ENCODE measurements at regions not wholly inside any gene's neighbourhood (a gene's known extent, or its start where the extent isn't known, plus 50 kb on each side); places are given as distances from the start of the nearest gene placed in this dataset.

DNA sequence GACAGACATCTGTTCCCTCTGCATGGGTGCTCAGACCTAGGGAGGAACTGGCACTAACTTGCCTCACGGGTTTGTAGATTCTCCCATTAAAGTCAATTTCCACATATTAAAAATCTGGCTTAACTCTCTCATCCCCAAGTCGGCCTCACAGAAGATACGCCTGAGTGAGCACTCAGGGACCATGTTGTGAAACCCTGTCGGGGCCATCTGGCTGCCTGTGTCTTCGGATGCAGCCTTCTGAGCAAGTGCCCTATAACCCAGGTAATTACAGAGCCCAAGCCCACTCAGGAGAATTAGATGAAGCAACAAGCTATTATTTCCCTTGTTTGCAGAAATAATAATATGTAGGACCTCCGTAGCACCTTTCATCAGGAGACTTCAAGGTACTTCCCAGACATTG, 219.3 kb upstream of the GLI3 start:
- TF ChIP-seq, protein P1, sequence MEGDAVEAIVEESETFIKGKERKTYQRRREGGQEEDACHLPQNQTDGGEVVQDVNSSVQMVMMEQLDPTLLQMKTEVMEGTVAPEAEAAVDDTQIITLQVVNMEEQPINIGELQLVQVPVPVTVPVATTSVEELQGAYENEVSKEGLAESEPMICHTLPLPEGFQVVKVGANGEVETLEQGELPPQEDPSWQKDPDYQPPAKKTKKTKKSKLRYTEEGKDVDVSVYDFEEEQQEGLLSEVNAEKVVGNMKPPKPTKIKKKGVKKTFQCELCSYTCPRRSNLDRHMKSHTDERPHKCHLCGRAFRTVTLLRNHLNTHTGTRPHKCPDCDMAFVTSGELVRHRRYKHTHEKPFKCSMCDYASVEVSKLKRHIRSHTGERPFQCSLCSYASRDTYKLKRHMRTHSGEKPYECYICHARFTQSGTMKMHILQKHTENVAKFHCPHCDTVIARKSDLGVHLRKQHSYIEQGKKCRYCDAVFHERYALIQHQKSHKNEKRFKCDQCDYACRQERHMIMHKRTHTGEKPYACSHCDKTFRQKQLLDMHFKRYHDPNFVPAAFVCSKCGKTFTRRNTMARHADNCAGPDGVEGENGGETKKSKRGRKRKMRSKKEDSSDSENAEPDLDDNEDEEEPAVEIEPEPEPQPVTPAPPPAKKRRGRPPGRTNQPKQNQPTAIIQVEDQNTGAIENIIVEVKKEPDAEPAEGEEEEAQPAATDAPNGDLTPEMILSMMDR (IDR thresholded peaks at IDR 0.05) = no peak
- TF ChIP-seq GABPA (IDR thresholded peaks at IDR 0.05; ENCODE audit: low read depth) (no peak), RFX5 (IDR thresholded peaks at IDR 0.05; ENCODE audit: low read length) (no peak), GATA2 (CRISPR knock-in tag; IDR thresholded peaks at IDR 0.05) (no peak), POLR2AphosphoS5 (IDR thresholded peaks at IDR 0.05; ENCODE audit: low read depth, low read length) (no peak), FOXJ3 (CRISPR knock-in tag; IDR thresholded peaks at IDR 0.05) (no peak), EP300 (IDR thresholded peaks at IDR 0.05; ENCODE audit: borderline replicate concordance in 1 of 2, low read depth in 1 of 2, low read length in 1 of 2) (no peak), SMC3 (IDR thresholded peaks at IDR 0.05; ENCODE audit: low read depth, low read length) (no peak)
- TF ChIP-seq, protein P2, sequence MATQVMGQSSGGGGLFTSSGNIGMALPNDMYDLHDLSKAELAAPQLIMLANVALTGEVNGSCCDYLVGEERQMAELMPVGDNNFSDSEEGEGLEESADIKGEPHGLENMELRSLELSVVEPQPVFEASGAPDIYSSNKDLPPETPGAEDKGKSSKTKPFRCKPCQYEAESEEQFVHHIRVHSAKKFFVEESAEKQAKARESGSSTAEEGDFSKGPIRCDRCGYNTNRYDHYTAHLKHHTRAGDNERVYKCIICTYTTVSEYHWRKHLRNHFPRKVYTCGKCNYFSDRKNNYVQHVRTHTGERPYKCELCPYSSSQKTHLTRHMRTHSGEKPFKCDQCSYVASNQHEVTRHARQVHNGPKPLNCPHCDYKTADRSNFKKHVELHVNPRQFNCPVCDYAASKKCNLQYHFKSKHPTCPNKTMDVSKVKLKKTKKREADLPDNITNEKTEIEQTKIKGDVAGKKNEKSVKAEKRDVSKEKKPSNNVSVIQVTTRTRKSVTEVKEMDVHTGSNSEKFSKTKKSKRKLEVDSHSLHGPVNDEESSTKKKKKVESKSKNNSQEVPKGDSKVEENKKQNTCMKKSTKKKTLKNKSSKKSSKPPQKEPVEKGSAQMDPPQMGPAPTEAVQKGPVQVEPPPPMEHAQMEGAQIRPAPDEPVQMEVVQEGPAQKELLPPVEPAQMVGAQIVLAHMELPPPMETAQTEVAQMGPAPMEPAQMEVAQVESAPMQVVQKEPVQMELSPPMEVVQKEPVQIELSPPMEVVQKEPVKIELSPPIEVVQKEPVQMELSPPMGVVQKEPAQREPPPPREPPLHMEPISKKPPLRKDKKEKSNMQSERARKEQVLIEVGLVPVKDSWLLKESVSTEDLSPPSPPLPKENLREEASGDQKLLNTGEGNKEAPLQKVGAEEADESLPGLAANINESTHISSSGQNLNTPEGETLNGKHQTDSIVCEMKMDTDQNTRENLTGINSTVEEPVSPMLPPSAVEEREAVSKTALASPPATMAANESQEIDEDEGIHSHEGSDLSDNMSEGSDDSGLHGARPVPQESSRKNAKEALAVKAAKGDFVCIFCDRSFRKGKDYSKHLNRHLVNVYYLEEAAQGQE (IDR thresholded peaks at IDR 0.05; ENCODE audit: low read depth, low read length) = no peak
- TF ChIP-seq, protein P3, sequence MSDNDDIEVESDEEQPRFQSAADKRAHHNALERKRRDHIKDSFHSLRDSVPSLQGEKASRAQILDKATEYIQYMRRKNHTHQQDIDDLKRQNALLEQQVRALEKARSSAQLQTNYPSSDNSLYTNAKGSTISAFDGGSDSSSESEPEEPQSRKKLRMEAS (IDR thresholded peaks at IDR 0.05; ENCODE audit: low read depth) = no peak
- TF ChIP-seq, protein P4, sequence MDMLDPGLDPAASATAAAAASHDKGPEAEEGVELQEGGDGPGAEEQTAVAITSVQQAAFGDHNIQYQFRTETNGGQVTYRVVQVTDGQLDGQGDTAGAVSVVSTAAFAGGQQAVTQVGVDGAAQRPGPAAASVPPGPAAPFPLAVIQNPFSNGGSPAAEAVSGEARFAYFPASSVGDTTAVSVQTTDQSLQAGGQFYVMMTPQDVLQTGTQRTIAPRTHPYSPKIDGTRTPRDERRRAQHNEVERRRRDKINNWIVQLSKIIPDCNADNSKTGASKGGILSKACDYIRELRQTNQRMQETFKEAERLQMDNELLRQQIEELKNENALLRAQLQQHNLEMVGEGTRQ (IDR thresholded peaks at IDR 0.05; ENCODE audit: borderline replicate concordance, low read depth, low read length) = no peak
- TF ChIP-seq, protein P5, sequence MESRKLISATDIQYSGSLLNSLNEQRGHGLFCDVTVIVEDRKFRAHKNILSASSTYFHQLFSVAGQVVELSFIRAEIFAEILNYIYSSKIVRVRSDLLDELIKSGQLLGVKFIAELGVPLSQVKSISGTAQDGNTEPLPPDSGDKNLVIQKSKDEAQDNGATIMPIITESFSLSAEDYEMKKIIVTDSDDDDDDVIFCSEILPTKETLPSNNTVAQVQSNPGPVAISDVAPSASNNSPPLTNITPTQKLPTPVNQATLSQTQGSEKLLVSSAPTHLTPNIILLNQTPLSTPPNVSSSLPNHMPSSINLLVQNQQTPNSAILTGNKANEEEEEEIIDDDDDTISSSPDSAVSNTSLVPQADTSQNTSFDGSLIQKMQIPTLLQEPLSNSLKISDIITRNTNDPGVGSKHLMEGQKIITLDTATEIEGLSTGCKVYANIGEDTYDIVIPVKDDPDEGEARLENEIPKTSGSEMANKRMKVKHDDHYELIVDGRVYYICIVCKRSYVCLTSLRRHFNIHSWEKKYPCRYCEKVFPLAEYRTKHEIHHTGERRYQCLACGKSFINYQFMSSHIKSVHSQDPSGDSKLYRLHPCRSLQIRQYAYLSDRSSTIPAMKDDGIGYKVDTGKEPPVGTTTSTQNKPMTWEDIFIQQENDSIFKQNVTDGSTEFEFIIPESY (IDR thresholded peaks at IDR 0.05; ENCODE audit: borderline replicate concordance, low read depth) = no peak

Measured in SK-N-SH (cell line).